GM23338 (cell line): ENCODE measurements at regions not wholly inside any gene's neighbourhood (a gene's known extent, or its start where the extent isn't known, plus 50 kb on each side); places are given as distances from the start of the nearest gene placed in this dataset.

ENCODE experiments used
- ATAC-seq: fragments of 200-7000 bp; cut with Tn5 transposase; 3 replicates; pipeline ENCODE4 v1.9.1; 2020
- DNase-seq: peaks from one replicate; pipeline ENCODE4 v3.0.0-alpha.2; 2015; ENCODE audit warnings: low spot score
- H2AFZ ChIP-seq: fragments of 200-600 bp; sonication (generic); 2 replicates; pipeline ENCODE4 v1.8.0; 2016; ENCODE audit warnings: antibody characterized with exemption, mild to moderate bottlenecking, moderate library complexity
- H3F3A ChIP-seq: fragments of 200-600 bp; sonication (generic); replicated peaks from 2 replicates; pipeline ENCODE4 v1.8.0; 2017; ENCODE audit warnings: antibody characterized with exemption, mixed run types, low read depth
- H3K27ac ChIP-seq: fragments of 200-600 bp; sonication (generic); 2 replicates; pipeline ENCODE4 v1.6.1; 2016; ENCODE audit warnings: low read depth
- H3K27me3 ChIP-seq: fragments of 200-600 bp; sonication (generic); 2 replicates; pipeline ENCODE4 v1.8.0; 2016; ENCODE audit warnings: mild to moderate bottlenecking, mixed run types, moderate library complexity; ENCODE audit not compliant: insufficient read depth
- H3K36me3 ChIP-seq: fragments of 200-600 bp; sonication (generic); 2 replicates; pipeline ENCODE4 v1.8.0; 2016; ENCODE audit warnings: mild to moderate bottlenecking; ENCODE audit not compliant: insufficient read depth
- H3K4me1 ChIP-seq: fragments of 200-600 bp; sonication (generic); 2 replicates; pipeline ENCODE4 v1.8.0; 2016; ENCODE audit warnings: mild to moderate bottlenecking, moderate library complexity; ENCODE audit not compliant: insufficient read depth
- H3K4me2 ChIP-seq: fragments of 200-600 bp; sonication (generic); 2 replicates; pipeline ENCODE4 v1.7.1; 2017; ENCODE audit warnings: mixed run types
- H3K4me3 ChIP-seq: fragments of 200-600 bp; sonication (generic); 2 replicates; pipeline ENCODE4 v1.6.1; 2016; ENCODE audit warnings: mixed run types
- H3K79me2 ChIP-seq: fragments of 200-600 bp; sonication (generic); replicated peaks from 2 replicates; pipeline ENCODE4 v1.8.0; 2017; ENCODE audit warnings: mild to moderate bottlenecking; ENCODE audit not compliant: insufficient read depth
- H3K9me2 ChIP-seq: fragments of 200-600 bp; sonication (generic); 2 replicates; pipeline ENCODE4 v1.8.0; 2017; ENCODE audit not compliant: insufficient read depth
- H4K20me1 ChIP-seq: fragments of 200-600 bp; sonication (generic); replicated peaks from 2 replicates; pipeline ENCODE4 v1.8.0; 2017; ENCODE audit warnings: mild to moderate bottlenecking; ENCODE audit not compliant: insufficient read depth
- H3K27ac Mint-ChIP-seq: 2 replicates; pipeline ENCODE4 v1.8.0; 2020; ENCODE audit warnings: inconsistent platforms, mild to moderate bottlenecking, moderate library complexity, mixed read lengths
- H3K27me3 Mint-ChIP-seq: 3 replicates; pipeline ENCODE4 v1.8.0; 2022; ENCODE audit warnings: low read depth, mild to moderate bottlenecking, moderate library complexity, mixed read lengths, inconsistent platforms; ENCODE audit not compliant: insufficient read depth, poor library complexity
- H3K36me3 Mint-ChIP-seq: 3 replicates; pipeline ENCODE4 v1.8.0; 2021; ENCODE audit warnings: low read depth, mild to moderate bottlenecking, inconsistent platforms, moderate library complexity, mixed read lengths
- H3K4me1 Mint-ChIP-seq: 3 replicates; pipeline ENCODE4 v1.8.0; 2020; ENCODE audit warnings: mild to moderate bottlenecking, inconsistent platforms, mixed read lengths
- H3K4me3 Mint-ChIP-seq: 3 replicates; pipeline ENCODE4 v1.8.0; 2021; ENCODE audit warnings: moderate library complexity, mild to moderate bottlenecking, inconsistent platforms, mixed read lengths
- H3K9me3 Mint-ChIP-seq: 3 replicates; pipeline ENCODE4 v1.8.0; 2020; ENCODE audit warnings: moderate library complexity, mild to moderate bottlenecking, inconsistent platforms, mixed read lengths
- CREB1 ChIP-seq: fragments of 250-450 bp; sonication (Bioruptor Pico); IDR thresholded peaks from 2 replicates; pipeline ENCODE4 v1.5.0; 2020; ENCODE audit warnings: low read depth, mild to moderate bottlenecking, moderate library complexity
- EZH2 ChIP-seq: fragments of 200-600 bp; sonication (generic); IDR thresholded peaks from one replicate; pipeline ENCODE4 v1.8.0; 2017; ENCODE audit warnings: antibody characterized with exemption, mild to moderate bottlenecking, low read depth; ENCODE audit not compliant: unreplicated experiment
- EZH2phosphoT487 ChIP-seq: fragments of 200-600 bp; sonication (generic); IDR thresholded peaks from one replicate; pipeline ENCODE4 v1.8.1; 2018; ENCODE audit warnings: antibody characterized with exemption; ENCODE audit not compliant: unreplicated experiment
- JUNB ChIP-seq: IDR thresholded peaks from one replicate; pipeline ENCODE4 v1.6.1; 2016; ENCODE audit warnings: antibody characterized with exemption; ENCODE audit not compliant: unreplicated experiment
- NANOG ChIP-seq: IDR thresholded peaks from 2 replicates; pipeline ENCODE4 v1.6.1; 2016; ENCODE audit warnings: antibody characterized with exemption, borderline replicate concordance
- POLR2AphosphoS5 ChIP-seq: IDR thresholded peaks from 2 replicates; pipeline ENCODE4 v1.6.1; 2016; ENCODE audit warnings: antibody characterized with exemption, low read depth
- STAT1 ChIP-seq: IDR thresholded peaks from one replicate; pipeline ENCODE4 v1.6.1; 2016; ENCODE audit warnings: antibody characterized with exemption; ENCODE audit not compliant: unreplicated experiment
- ZNF114 ChIP-seq: fragments of 250-450 bp; sonication (Bioruptor Pico); IDR thresholded peaks from 2 replicates; pipeline ENCODE4 v1.5.0; 2020; ENCODE audit warnings: mild to moderate bottlenecking, moderate library complexity
- ZNF331 ChIP-seq: fragments of 250-450 bp; sonication (Bioruptor Pico); IDR thresholded peaks from 2 replicates; pipeline ENCODE4 v1.5.0; 2020; ENCODE audit warnings: low read depth, mild to moderate bottlenecking, moderate library complexity
- TF ChIP-seq, protein P1 (sequence below): IDR thresholded peaks from one replicate; pipeline ENCODE4 v1.6.1; 2018; ENCODE audit warnings: antibody characterized with exemption; ENCODE audit not compliant: unreplicated experiment
- TF ChIP-seq, protein P2 (sequence below), 2 experiments: fragments of 200-600 bp in 1 of 2; sonication (generic) in 1 of 2; conservative IDR thresholded peaks; 2 replicates each; pipeline versions ENCODE4 v1.5.1 to v1.6.1; 2016 to 2017; ENCODE audit warnings: antibody characterized with exemption in 2 of 2, low read depth in 2 of 2, mild to moderate bottlenecking in 2 of 2, moderate library complexity in 1 of 2
- TF ChIP-seq, protein P3 (sequence below): IDR thresholded peaks from 2 replicates; pipeline ENCODE4 v1.6.1; 2016; ENCODE audit warnings: antibody characterized with exemption

DNA sequence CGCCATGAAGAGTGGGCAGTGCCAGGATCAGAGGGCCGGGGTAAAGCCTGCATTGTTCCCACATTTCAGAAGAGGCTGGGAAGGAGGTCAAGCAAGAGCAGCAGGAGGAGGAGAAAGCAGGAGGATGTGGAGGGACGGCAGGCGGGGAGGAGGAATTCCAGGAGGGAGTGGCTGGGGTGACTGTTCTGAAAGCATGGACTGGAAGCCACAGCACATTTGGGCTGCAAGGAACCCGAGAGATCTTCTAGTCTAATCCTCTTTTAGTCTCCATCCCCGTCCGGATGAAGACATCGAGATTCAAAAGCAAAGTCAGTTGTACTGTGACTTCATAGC lies 76.9 kb downstream of the FAM50B start (continued):
- TF ChIP-seq, protein P1, sequence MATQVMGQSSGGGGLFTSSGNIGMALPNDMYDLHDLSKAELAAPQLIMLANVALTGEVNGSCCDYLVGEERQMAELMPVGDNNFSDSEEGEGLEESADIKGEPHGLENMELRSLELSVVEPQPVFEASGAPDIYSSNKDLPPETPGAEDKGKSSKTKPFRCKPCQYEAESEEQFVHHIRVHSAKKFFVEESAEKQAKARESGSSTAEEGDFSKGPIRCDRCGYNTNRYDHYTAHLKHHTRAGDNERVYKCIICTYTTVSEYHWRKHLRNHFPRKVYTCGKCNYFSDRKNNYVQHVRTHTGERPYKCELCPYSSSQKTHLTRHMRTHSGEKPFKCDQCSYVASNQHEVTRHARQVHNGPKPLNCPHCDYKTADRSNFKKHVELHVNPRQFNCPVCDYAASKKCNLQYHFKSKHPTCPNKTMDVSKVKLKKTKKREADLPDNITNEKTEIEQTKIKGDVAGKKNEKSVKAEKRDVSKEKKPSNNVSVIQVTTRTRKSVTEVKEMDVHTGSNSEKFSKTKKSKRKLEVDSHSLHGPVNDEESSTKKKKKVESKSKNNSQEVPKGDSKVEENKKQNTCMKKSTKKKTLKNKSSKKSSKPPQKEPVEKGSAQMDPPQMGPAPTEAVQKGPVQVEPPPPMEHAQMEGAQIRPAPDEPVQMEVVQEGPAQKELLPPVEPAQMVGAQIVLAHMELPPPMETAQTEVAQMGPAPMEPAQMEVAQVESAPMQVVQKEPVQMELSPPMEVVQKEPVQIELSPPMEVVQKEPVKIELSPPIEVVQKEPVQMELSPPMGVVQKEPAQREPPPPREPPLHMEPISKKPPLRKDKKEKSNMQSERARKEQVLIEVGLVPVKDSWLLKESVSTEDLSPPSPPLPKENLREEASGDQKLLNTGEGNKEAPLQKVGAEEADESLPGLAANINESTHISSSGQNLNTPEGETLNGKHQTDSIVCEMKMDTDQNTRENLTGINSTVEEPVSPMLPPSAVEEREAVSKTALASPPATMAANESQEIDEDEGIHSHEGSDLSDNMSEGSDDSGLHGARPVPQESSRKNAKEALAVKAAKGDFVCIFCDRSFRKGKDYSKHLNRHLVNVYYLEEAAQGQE: no peak
- no peak for TF ChIP-seq EZH2
- no peak for TF ChIP-seq POLR2AphosphoS5

DNA sequence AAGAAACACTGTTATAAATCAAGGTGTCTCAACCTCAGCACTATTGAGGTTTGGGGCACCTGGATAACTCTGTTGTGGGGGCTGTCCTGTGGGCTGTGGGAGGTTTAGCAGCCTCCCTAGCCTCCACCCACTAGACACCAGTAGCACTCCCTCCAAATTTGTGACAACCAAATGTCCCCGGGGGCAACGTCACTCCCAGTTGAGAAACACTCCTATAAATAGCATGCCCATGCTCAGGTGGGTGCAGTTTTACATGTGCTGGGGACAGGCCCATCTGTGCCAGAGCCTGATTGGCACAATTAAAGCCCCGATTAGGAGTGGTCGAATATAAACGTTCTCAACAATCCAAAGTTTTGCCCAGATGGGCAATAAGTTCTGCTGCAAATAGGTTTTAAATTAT lies 78.9 kb downstream of the FAM50B start:
- Histone ChIP-seq H3K9me2 (no peaks in the 10 kb centered on the region), H3K4me2 (no peak overlapping the region), H3F3A (no peaks in the 10 kb centered on the region), H3K4me1 (0 out of 2 replicates have a peak, but pooled peaks cover 3% of the 10 kb centered on the region), H3K27me3 (no peaks in the 10 kb centered on the region), H4K20me1 (no peaks in the 10 kb centered on the region), H3K79me2 (no peaks in the 10 kb centered on the region), H3K27ac (no peak overlapping the region), H3K4me3 (no peak overlapping the region), H2AFZ (no peak overlapping the region), H3K36me3 (no peaks in the 10 kb centered on the region)
- ATAC-seq (no peak), DNase-seq (no peak)
- no peaks in the 10 kb centered on the region for H3K36me3 Mint-ChIP-seq
- H3K4me3 Mint-ChIP-seq: no peak overlapping the region
- H3K4me1 Mint-ChIP-seq: peaks cover 8% of the 10 kb centered on the region; the same call in 2 of the 3 replicates
- no peaks in the 10 kb centered on the region for H3K9me3 Mint-ChIP-seq
- no peak overlapping the region for H3K27ac Mint-ChIP-seq
- H3K27me3 Mint-ChIP-seq: peaks cover 6% of the 10 kb centered on the region
- TF ChIP-seq EZH2: no peak
- TF ChIP-seq, protein P2, sequence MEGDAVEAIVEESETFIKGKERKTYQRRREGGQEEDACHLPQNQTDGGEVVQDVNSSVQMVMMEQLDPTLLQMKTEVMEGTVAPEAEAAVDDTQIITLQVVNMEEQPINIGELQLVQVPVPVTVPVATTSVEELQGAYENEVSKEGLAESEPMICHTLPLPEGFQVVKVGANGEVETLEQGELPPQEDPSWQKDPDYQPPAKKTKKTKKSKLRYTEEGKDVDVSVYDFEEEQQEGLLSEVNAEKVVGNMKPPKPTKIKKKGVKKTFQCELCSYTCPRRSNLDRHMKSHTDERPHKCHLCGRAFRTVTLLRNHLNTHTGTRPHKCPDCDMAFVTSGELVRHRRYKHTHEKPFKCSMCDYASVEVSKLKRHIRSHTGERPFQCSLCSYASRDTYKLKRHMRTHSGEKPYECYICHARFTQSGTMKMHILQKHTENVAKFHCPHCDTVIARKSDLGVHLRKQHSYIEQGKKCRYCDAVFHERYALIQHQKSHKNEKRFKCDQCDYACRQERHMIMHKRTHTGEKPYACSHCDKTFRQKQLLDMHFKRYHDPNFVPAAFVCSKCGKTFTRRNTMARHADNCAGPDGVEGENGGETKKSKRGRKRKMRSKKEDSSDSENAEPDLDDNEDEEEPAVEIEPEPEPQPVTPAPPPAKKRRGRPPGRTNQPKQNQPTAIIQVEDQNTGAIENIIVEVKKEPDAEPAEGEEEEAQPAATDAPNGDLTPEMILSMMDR (conservative IDR thresholded peaks at IDR 0.05; ENCODE audit: low read depth in 2 of 2): no peak
- no peak for TF ChIP-seq JUNB
- TF ChIP-seq, protein P3, sequence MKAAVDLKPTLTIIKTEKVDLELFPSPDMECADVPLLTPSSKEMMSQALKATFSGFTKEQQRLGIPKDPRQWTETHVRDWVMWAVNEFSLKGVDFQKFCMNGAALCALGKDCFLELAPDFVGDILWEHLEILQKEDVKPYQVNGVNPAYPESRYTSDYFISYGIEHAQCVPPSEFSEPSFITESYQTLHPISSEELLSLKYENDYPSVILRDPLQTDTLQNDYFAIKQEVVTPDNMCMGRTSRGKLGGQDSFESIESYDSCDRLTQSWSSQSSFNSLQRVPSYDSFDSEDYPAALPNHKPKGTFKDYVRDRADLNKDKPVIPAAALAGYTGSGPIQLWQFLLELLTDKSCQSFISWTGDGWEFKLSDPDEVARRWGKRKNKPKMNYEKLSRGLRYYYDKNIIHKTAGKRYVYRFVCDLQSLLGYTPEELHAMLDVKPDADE: no peak
- TF ChIP-seq NANOG: no peak
- TF ChIP-seq ZNF114 (CRISPR knock-in tag): no peak
- TF ChIP-seq, protein P1: no peak
- TF ChIP-seq POLR2AphosphoS5: no peak
- TF ChIP-seq CREB1 (CRISPR knock-in tag): no peak
- TF ChIP-seq ZNF331 (CRISPR knock-in tag): no peak
- no peak for TF ChIP-seq EZH2phosphoT487
- TF ChIP-seq STAT1: no peak
